Activated CD4-positive, alpha-beta T cell treated with anti-CD3 and anti-CD28 coated beads, Interleukin-2, Interleukin-6, amounts not matched to agents 100 ng/mL and 50 ng/mL, durations not matched to agents 16 hours and 8 hours (primary cell): ENCODE measurements at regions not wholly inside any gene's neighbourhood (a gene's known extent, or its start where the extent isn't known, plus 50 kb on each side); places are given as distances from the start of the nearest gene placed in this dataset.
"Not testable (repeated sequence)": the region's sequence is repeated elsewhere in the genome, so short reads cannot be mapped to it uniquely, and the experiment has no call there.

Experiments
- DNase-seq: peaks from one replicate; pipeline ENCODE4 v3.0.0-alpha.2; 2020

GRCh38 chr11:97611345-97611744 lies 1221.5 kb downstream of the JRKL start:
- no peak for DNase-seq

DNA sequence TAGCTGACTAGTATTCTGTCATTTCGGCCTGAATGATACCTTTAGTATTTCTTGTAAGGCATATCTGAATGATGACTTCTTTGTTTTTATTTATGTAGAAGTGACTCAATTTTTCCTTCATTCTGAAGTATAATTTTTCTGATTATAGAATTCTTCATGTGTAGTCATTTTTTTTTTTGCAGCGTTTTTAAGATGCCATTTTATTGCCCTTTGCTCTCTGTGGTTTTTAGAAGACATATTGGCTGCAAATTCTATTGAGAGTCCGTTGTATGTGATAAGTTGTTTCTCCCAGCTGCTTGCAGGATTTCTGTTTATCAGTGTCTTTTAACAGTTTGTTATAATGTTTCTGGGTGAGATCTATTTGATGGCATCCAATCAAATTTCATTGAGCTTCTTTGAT lies 1224.8 kb downstream of the JRKL start:
- no peak for DNase-seq

GRCh38 chr11:97615546-97615945 lies 1225.7 kb downstream of the JRKL start:
- no peak for DNase-seq

DNA sequence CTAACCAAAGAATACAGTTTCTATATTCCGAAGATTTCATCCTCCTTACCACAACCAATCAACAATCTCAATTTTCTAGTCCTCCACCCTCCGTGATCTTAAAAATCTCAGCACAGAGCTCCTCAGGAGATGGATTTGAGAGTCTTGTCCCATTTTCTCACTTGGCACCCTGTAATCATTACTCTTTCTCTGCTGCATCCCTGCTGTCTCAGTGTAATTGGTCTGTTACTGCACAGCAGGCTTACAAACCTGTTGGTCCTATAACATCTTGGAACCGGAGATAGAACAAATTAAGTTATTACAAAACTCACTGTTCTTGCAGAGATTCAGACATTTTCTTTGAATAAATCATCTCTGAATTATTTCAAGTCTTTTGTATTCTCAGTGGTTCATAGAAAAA lies 1227.2 kb downstream of the JRKL start:
- DNase-seq, result no peak

- DNase-seq, result no peak
Measured at GRCh38 chr11:97620007-97620406, 1230.2 kb downstream of the JRKL start.

DNA sequence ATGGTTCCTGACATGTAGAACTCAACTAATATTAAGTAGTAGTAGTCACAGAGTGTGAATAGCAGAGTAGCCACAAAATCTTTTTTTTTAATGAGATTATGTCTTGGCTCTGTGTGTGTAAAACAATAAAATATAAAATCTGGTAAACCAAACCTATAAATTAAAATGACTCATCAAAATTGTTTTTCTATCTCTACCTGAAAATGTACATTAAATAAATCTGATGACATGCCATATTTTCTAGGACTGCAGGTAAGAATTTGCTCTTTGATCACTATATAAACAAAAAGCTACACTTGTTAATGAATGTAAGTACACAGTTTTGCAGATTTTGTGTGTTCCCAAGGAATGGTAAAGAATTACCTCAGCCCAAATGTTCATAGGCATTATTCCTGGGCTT lies 1231.5 kb downstream of the JRKL start:
- no peak for DNase-seq

GRCh38 chr11:97622795-97623194 lies 1233.0 kb downstream of the JRKL start:
- DNase-seq, result no peak

DNA sequence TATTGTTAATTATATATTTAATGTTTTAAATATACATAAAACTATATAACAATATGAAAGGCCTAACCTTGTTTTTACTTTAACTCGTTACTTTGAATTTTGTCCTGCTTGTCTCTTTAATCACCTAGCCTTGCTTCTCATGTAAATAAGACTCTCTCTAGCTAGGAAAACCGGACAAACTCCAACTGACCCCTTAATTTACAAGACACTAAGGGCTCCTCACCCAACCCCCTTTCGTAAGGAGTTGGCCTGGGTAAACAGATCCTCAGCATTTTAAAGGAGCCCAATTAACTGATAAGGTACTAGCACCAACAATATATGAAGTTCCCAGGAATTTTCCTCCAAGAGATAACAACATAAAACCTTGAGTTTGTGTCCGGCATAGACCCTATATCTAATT lies 1246.9 kb downstream of the JRKL start:
- DNase-seq, result not testable (repeated sequence)

- no peak for DNase-seq
Measured at GRCh38 chr11:97637701-97638100, 1247.9 kb downstream of the JRKL start.

- DNase-seq, result no peak
Measured at GRCh38 chr11:97638641-97639224, 1248.9 kb downstream of the JRKL start.

GRCh38 chr11:97641988-97642387 lies 1252.2 kb downstream of the JRKL start:
- DNase-seq, result no peak

- no peak for DNase-seq
Measured at GRCh38 chr11:97645736-97646135, 1255.9 kb downstream of the JRKL start.

DNA sequence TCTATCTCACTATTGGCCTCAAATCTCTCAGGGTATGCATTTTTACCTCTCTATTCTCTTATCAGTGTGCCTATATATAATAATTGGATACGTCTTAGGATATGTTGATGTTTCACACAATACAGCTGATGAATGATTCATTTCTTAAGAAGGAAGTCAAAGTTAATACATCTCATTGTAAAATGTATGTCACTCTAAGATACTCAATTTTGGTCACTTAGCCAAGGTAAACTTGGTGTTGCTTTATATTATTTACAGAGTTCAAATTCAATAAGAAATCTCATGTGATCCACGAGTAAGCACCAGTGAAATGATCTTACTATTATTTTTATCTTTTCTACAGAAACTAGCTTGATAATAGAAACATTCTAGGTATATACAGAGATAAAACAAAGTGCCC lies 1266.5 kb downstream of the JRKL start:
- no peak for DNase-seq

DNA sequence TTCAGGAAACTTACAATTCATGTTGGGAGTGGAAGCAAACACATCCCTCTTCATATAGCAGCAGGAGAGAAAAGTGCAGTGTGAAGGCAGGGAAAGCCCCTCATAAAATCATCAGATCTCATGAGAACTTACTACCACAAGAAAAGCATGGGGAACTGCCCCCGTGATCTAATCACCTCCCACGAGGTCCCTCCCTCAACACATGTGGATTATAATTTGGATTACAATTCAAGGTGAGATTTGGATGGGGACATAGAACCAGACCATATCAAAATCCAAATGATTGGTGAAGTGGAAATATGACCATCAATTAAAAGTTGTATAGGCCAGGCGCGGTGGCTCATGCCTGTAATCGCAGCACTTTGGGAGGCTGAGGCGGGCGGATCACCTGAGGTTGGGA lies 1268.0 kb downstream of the JRKL start:
- DNase-seq, result no peak

DNA sequence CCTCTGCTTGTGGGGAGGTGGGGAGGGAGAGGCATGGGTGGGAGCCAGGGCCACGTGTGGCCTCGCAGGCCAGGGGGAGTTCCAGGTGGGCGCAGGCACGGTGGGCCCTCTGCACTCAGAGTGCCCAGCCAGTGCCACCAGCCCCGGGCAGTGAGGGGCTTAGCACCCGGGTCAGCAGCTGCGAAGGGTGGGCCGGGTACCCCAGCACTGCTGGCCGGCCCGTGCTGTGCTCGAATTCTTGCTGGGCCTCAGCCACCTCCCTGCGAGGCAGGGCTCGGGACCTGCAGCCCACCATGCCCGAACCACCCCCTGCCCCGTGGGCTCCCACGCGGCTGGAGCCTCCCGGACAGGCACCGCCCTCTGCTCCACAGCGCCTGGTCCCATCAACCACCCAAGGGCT lies 1277.2 kb downstream of the JRKL start:
- no peak for DNase-seq

GRCh38 chr11:97683733-97684132 lies 1293.9 kb downstream of the JRKL start:
- DNase-seq, result no peak

GRCh38 chr11:97684486-97685439 lies 1295.0 kb downstream of the JRKL start:
- no peak for DNase-seq

- no peak for DNase-seq
Measured at GRCh38 chr11:97685695-97686094, 1295.9 kb downstream of the JRKL start.

DNA sequence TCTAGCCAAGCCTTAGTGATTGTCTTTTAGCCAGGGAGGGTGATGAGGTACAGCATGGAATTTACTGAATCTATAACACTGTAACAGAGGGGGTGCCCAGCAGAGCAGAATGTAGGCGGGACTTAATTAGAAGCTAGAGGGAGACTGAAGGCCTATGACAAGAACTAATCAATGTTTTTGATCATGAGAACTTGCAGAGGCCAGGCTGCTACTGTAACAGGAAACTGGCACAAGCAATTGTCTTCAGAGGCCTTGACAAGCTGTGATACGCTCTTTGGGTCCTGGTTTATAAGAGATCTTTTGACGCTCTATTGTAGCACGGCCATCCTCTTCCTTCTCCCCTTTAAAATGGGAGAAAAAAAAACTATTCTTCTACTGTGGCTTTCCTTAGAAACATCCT lies 1297.3 kb downstream of the JRKL start:
- no peak for DNase-seq

DNA sequence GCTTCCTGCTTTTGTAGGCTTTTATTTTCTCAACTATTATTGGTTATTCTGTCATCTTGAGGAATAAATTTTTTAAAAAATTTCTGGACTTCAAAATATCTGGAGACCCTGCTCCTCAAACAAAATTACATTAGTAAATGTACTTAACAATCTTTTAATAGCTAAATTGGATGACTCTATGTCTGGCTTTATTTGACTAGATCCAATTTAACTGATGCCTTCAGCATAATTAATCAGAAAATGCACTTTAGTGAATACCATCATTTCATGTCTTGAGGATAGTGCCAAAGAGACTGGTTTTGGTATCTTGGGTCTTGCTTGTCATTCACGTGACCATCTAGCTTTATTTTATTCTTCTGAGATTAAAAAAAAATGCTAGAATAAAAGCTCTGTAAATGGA lies 1301.2 kb downstream of the JRKL start:
- no peak for DNase-seq

DNA sequence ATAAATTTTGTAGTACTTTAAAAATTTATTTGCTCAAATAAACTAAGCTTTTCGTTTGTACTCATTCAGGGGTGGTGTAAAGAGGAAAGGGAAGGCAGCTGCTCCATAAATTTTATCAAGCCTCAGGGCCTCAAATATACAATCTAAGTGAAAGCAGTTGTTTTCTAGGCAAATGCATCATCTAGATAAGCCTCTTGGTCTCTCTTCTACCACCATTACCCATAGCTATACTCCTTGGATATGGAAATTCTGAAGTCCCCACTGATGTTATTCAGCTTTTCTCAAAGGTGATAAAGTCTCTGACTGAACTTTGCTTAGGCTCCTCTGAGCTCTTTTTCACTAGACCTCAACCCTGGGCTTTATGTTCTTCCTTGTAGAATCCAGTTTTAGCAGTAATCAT lies 1313.1 kb downstream of the JRKL start:
- DNase-seq, result no peak

GRCh38 chr11:97703851-97704250 lies 1314.0 kb downstream of the JRKL start:
- no peak for DNase-seq

DNA sequence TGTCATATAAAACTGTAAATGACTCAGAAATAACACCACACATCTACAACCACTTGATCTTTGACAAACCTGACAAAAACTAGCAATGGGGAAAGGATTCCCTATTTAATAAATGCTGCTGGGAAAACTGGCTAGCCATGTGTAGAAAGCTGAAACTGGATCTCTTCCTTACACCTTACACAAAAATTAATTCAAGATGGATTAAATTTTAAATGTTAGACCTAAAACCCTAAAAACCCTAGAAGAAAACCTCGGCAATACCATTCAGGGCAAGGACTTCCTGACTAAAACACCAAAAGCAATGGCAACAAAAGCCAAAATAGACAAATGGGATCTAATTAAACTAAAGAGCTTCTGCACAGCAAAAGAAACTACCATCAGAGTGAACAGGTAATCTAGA lies 1315.3 kb upstream of the CNTN5 start:
- DNase-seq, result not testable (repeated sequence)

DNA sequence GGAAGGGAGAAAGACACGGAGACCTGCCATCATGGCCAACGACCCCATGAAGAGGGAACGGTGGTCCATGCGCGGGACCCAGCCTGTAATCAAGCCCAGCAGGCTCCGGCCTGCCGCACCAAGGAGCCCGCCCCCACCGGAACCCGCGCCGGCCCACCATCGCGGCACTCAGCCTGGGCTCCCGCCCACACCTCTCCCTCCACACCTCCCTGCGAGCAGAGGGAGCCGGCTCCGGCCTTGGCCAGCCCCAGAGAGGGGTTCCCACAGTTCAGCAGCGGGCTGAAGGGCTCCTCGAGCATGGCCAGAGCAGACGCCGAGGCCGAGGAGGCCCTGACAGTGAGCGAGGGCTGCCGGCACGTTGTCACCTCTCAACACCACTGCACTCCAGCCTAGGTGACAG lies 1302.8 kb upstream of the CNTN5 start:
- DNase-seq, result no peak

DNA sequence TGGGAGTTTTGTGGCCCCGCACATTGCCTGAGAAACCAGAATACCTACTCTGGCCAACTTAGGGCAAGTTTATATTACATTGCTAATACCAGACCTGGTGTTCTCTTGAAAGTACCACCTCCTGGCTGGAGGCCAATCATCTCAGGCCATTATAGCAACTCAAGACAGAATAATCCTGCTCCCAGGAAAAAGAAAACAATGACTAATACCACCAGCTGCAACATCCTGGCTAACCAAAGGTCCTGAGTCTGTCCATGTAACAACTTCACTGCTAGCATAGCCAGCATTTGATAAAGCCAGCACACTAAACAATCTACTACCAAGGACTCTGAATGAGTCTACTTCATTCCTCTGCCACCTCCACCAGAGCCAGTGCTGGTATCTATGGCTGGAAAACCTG lies 1298.7 kb upstream of the CNTN5 start:
- no peak for DNase-seq
